NCI-H146 (cell line): ENCODE measurements at regions not wholly inside any gene's neighbourhood (a gene's known extent, or its start where the extent isn't known, plus 50 kb on each side); places are given as distances from the start of the nearest gene placed in this dataset.

Experiments used
- DNase-seq: peaks from one replicate; lab custom pipeline; 2025; lab: John Stamatoyannopoulos, UW

- no peak for DNase-seq
These were observed 53.8 kb upstream of the LMO4 start for GRCh38 chr1:87274851-87275250.

DNA sequence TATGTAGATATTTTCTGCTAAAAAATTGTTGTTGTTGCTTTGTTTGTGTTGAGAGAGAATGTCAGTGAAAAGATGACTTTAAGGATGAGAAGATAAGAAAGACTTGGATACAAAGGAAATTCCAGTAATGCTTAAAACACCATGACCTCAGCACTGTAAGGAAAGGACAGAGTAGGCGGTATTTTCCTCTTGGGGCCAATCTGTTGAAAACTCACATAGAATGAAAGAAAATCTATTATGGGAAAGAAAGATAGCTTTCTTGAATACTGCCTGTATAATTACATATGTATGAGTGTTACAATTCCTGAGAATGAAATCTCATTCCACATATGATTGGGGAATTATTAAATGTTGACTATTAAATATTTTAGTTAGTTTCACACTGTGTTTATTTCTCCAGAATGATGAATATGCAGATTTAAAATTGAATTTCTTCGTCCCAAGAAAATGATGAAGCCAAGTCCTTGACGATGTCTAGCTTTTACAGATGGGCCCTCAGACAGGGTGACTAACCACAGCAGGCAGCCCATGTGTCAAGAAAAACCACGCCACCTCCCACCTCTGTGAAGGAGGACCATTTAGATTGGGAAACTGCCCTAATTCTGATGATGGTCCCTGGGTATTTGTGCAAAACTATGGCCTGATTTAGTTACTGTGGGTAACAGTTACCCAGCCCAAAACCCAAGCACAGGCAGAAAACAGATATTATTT is 49.7 kb upstream of the LMO4 start:
- no peak for DNase-seq
